ENCODE measurements at regions not wholly inside any gene's neighbourhood (a gene's known extent, or its start where the extent isn't known, plus 50 kb on each side); places are given as distances from the start of the nearest gene placed in this dataset.
"Not testable (repeated sequence)": the region's sequence is repeated elsewhere in the genome, so short reads cannot be mapped to it uniquely, and the experiment has no call there.

DNA sequence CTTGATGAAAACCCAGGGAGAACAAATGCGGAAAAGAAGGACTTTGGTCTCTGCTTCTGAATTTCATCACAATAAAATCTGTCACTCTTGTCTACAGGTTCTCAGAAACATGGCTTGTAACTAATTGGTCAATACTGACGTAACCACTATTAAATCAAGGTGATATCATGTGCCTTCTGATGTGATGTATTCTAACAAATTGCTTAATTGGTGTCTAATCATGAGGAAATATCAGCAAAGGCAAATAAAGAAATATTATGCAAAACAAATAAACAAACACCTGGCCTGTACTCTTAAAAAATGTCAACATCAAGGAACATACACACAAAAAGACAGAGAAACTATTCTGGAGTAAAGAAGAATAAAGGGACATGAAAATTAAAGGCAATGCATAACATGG, 1165.0 kb downstream of the NXPH1 start:
- Histone ChIP-seq H3K79me2 (ENCODE audit: low read length) (no peaks in the 10 kb centered on the region), H3K4me3 (ENCODE audit: low read length) (no peak overlapping the region), H3K9me2 (replicated peaks; ENCODE audit: insufficient read depth, low read length) (no peaks in the 10 kb centered on the region), H3K27ac (ENCODE audit: low read length) (no peak overlapping the region), H3K27me3 (ENCODE audit: low read length) (no peaks in the 10 kb centered on the region), H3K9ac (ENCODE audit: low read length) (no peak overlapping the region), H3K36me3 (ENCODE audit: insufficient read depth, low read length) (no peaks in the 10 kb centered on the region), H2AFZ (ENCODE audit: low read length) (no peak overlapping the region), H3K4me1 (ENCODE audit: low read length) (no peaks in the 10 kb centered on the region), H3K4me2 (ENCODE audit: low read depth, low read length, poor library complexity, severe bottlenecking) (no peak overlapping the region), H4K20me1 (ENCODE audit: insufficient read depth, low read depth, low read length) (no peaks in the 10 kb centered on the region), H3K9me3 (ENCODE audit: low read length) (0 out of 2 replicates have a peak, but pooled peaks cover 5% of the 10 kb centered on the region)
- DNase-seq = no peak

GRCh38 chr7:9600974-9601373, 1167.6 kb downstream of the NXPH1 start:
- Histone ChIP-seq H4K20me1 (ENCODE audit: insufficient read depth, low read depth, low read length) (no peaks in the 10 kb centered on the region), H3K9me3 (ENCODE audit: low read length) (0 out of 2 replicates have a peak, but pooled peaks cover 5% of the 10 kb centered on the region), H3K9me2 (replicated peaks; ENCODE audit: insufficient read depth, low read length) (no peaks in the 10 kb centered on the region), H3K36me3 (ENCODE audit: insufficient read depth, low read length) (no peaks in the 10 kb centered on the region), H3K9ac (ENCODE audit: low read length) (no peak overlapping the region), H3K4me2 (ENCODE audit: low read depth, low read length, poor library complexity, severe bottlenecking) (no peak overlapping the region), H2AFZ (ENCODE audit: low read length) (no peak overlapping the region), H3K4me1 (ENCODE audit: low read length) (no peaks in the 10 kb centered on the region), H3K27me3 (ENCODE audit: low read length) (no peaks in the 10 kb centered on the region), H3K4me3 (ENCODE audit: low read length) (no peak overlapping the region), H3K79me2 (ENCODE audit: low read length) (no peaks in the 10 kb centered on the region), H3K27ac (ENCODE audit: low read length) (no peak overlapping the region)
- DNase-seq = no peak

DNA sequence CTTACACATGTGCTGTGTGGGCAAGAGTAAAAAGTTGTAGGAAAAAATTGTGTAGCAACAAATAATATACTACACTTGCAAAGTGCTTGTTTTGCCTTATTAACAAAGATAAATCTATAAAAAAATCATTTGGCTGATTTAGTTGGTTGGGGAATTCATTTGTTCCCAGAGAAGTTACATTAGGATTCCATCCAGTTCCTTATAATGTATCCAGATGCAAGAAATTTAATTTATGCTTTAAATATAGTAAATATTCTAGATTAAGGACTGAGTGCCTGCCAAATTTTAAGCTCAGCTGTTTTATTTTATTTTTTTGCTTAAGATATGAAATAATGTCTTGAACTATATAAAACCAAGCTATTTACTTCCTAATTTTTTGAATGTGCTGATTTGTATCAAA, 1169.9 kb downstream of the NXPH1 start:
- H2AFZ ChIP-seq (ENCODE audit: low read length) = no peak overlapping the region
- no peaks in the 10 kb centered on the region for H3K36me3 ChIP-seq (ENCODE audit: insufficient read depth, low read length)
- no peak overlapping the region for H3K27ac ChIP-seq (ENCODE audit: low read length)
- H3K9me2 ChIP-seq (replicated peaks; ENCODE audit: insufficient read depth, low read length) = no peaks in the 10 kb centered on the region
- H3K9me3 ChIP-seq (ENCODE audit: low read length) = peaks cover 13% of the 10 kb centered on the region; the same call in 1 of the 2 replicates
- DNase-seq = no peak
- no peaks in the 10 kb centered on the region for H3K79me2 ChIP-seq (ENCODE audit: low read length)
- H3K4me3 ChIP-seq (ENCODE audit: low read length) = no peak overlapping the region
- H3K4me2 ChIP-seq (ENCODE audit: low read depth, low read length, poor library complexity, severe bottlenecking) = no peak overlapping the region
- no peaks in the 10 kb centered on the region for H4K20me1 ChIP-seq (ENCODE audit: insufficient read depth, low read depth, low read length)
- H3K4me1 ChIP-seq (ENCODE audit: low read length) = no peaks in the 10 kb centered on the region
- no peak overlapping the region for H3K9ac ChIP-seq (ENCODE audit: low read length)
- no peaks in the 10 kb centered on the region for H3K27me3 ChIP-seq (ENCODE audit: low read length)

- Histone ChIP-seq H3K4me2 (ENCODE audit: low read depth, low read length, poor library complexity, severe bottlenecking) (no peak overlapping the region), H3K4me3 (ENCODE audit: low read length) (no peak overlapping the region), H3K36me3 (ENCODE audit: insufficient read depth, low read length) (no peaks in the 10 kb centered on the region), H3K79me2 (ENCODE audit: low read length) (no peaks in the 10 kb centered on the region), H2AFZ (ENCODE audit: low read length) (no peak overlapping the region), H3K27ac (ENCODE audit: low read length) (no peak overlapping the region), H4K20me1 (ENCODE audit: insufficient read depth, low read depth, low read length) (no peaks in the 10 kb centered on the region), H3K4me1 (ENCODE audit: low read length) (no peaks in the 10 kb centered on the region), H3K9ac (ENCODE audit: low read length) (no peak overlapping the region), H3K9me3 (ENCODE audit: low read length) (peaks cover 19% of the 10 kb centered on the region), H3K27me3 (ENCODE audit: low read length) (no peaks in the 10 kb centered on the region), H3K9me2 (replicated peaks; ENCODE audit: insufficient read depth, low read length) (no peaks in the 10 kb centered on the region)
- DNase-seq = no peak
These were observed 1175.2 kb downstream of the NXPH1 start for GRCh38 chr7:9608560-9608959.

GRCh38 chr7:9620899-9621298, 1187.5 kb downstream of the NXPH1 start:
- H4K20me1 ChIP-seq (ENCODE audit: insufficient read depth, low read depth, low read length); H3K4me3 ChIP-seq (ENCODE audit: low read length); H3K9me2 ChIP-seq (replicated peaks; ENCODE audit: insufficient read depth, low read length); DNase-seq; H3K9me3 ChIP-seq (ENCODE audit: low read length); H3K4me2 ChIP-seq (ENCODE audit: low read depth, low read length, poor library complexity, severe bottlenecking); H3K27me3 ChIP-seq (ENCODE audit: low read length); H3K4me1 ChIP-seq (ENCODE audit: low read length); H2AFZ ChIP-seq (ENCODE audit: low read length); H3K36me3 ChIP-seq (ENCODE audit: insufficient read depth, low read length); H3K79me2 ChIP-seq (ENCODE audit: low read length); H3K9ac ChIP-seq (ENCODE audit: low read length); H3K27ac ChIP-seq (ENCODE audit: low read length): not testable (repeated sequence)

DNA sequence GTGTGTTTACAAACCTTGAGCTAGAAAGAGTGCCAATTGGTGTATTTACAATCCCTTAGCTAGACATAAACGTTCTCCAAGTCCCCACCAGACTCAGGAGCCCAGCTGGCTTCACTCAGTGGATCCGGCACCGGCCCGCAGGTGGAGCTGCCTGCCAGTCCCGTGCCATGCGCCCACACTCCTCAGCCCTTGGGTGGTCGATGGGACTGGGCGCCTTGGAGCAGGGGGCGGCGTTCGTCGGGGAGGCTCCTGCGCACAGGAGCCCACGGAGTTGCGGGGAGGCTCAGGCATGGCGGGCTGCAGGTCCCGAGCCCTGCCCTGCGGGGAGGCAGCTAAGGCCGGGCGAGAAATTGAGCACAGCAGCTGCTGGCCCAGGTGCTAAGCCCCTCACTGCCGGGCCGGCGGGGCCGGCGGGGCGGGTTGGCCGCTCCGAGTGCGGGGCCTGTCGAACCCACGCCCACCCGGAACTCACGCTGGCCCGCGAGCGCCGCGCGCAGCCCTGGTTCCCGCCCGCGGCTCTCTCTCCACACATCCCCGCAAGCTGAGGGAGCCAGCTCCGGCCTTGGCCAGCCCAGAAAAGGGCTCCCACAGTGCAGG, 1188.0 kb downstream of the NXPH1 start:
- H3K27me3 ChIP-seq (ENCODE audit: low read length); H3K27ac ChIP-seq (ENCODE audit: low read length); H4K20me1 ChIP-seq (ENCODE audit: insufficient read depth, low read depth, low read length); H3K9me2 ChIP-seq (replicated peaks; ENCODE audit: insufficient read depth, low read length); H3K4me1 ChIP-seq (ENCODE audit: low read length); H3K79me2 ChIP-seq (ENCODE audit: low read length); H3K4me3 ChIP-seq (ENCODE audit: low read length); H3K4me2 ChIP-seq (ENCODE audit: low read depth, low read length, poor library complexity, severe bottlenecking); H3K9me3 ChIP-seq (ENCODE audit: low read length); H3K9ac ChIP-seq (ENCODE audit: low read length); H2AFZ ChIP-seq (ENCODE audit: low read length); DNase-seq; H3K36me3 ChIP-seq (ENCODE audit: insufficient read depth, low read length): not testable (repeated sequence)

DNA sequence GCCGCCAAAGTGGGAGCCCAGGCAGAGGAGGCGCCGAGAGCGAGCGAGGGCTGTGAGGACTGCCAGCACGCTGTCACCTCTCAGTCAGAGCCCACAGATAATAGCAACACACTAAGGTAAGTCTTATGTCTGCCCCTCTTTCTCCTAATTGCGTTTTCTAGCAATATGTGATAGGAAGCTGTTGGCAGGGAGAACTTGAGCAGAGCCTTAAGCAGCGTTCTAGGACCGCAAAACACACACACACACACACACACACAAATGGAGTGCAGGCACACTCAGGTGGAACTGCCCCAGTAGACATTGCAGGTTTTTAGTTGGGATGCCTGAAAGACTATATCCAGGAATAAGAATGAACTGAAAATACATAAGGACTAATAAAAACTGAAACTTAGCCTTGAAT, 1188.5 kb downstream of the NXPH1 start:
- H3K4me3 ChIP-seq (ENCODE audit: low read length) = no peak overlapping the region
- no peak overlapping the region for H3K4me2 ChIP-seq (ENCODE audit: low read depth, low read length, poor library complexity, severe bottlenecking)
- no peaks in the 10 kb centered on the region for H3K9me2 ChIP-seq (replicated peaks; ENCODE audit: insufficient read depth, low read length)
- no peaks in the 10 kb centered on the region for H4K20me1 ChIP-seq (ENCODE audit: insufficient read depth, low read depth, low read length)
- H3K9me3 ChIP-seq (ENCODE audit: low read length) = peaks cover 5% of the 10 kb centered on the region; the same call in 1 of the 2 replicates
- H3K79me2 ChIP-seq (ENCODE audit: low read length) = no peaks in the 10 kb centered on the region
- no peaks in the 10 kb centered on the region for H3K27me3 ChIP-seq (ENCODE audit: low read length)
- no peak overlapping the region for H2AFZ ChIP-seq (ENCODE audit: low read length)
- no peaks in the 10 kb centered on the region for H3K36me3 ChIP-seq (ENCODE audit: insufficient read depth, low read length)
- no peak for DNase-seq
- H3K9ac ChIP-seq (ENCODE audit: low read length) = no peak overlapping the region
- no peak overlapping the region for H3K27ac ChIP-seq (ENCODE audit: low read length)
- H3K4me1 ChIP-seq (ENCODE audit: low read length) = no peaks in the 10 kb centered on the region

GRCh38 chr7:9625953-9626352, 1192.5 kb downstream of the NXPH1 start:
- Histone ChIP-seq H3K4me3 (ENCODE audit: low read length) (no peak overlapping the region), H2AFZ (ENCODE audit: low read length) (no peak overlapping the region), H3K79me2 (ENCODE audit: low read length) (no peaks in the 10 kb centered on the region), H4K20me1 (ENCODE audit: insufficient read depth, low read depth, low read length) (no peaks in the 10 kb centered on the region), H3K9me2 (replicated peaks; ENCODE audit: insufficient read depth, low read length) (no peaks in the 10 kb centered on the region), H3K9me3 (ENCODE audit: low read length) (peaks cover 2% of the 10 kb centered on the region; the same call in 1 of the 2 replicates), H3K27me3 (ENCODE audit: low read length) (no peaks in the 10 kb centered on the region), H3K36me3 (ENCODE audit: insufficient read depth, low read length) (no peaks in the 10 kb centered on the region), H3K27ac (ENCODE audit: low read length) (no peak overlapping the region), H3K9ac (ENCODE audit: low read length) (no peak overlapping the region), H3K4me2 (ENCODE audit: low read depth, low read length, poor library complexity, severe bottlenecking) (no peak overlapping the region), H3K4me1 (ENCODE audit: low read length) (no peaks in the 10 kb centered on the region)
- no peak for DNase-seq

DNA sequence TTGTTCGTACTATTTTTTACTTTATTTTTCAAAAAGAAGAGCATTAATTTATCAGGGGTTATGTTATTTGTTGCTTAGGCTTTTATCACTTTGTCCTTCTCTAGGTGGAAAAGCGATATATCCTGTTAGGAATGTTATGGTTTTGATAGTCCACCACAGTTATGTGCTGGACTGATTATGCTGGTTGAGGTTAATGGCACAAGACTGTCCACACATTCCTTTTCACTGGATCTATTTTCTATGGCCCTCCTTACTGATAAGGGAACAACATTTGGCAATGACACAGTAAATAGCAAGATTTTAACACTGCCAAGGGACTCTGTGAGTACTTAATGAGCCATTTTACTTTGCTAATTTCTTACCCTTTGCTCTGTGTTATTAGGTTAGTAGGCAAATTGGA, 1212.3 kb downstream of the NXPH1 start:
- H3K36me3 ChIP-seq (ENCODE audit: insufficient read depth, low read length) = no peaks in the 10 kb centered on the region
- H3K79me2 ChIP-seq (ENCODE audit: low read length) = no peaks in the 10 kb centered on the region
- DNase-seq = no peak
- no peaks in the 10 kb centered on the region for H3K9me2 ChIP-seq (replicated peaks; ENCODE audit: insufficient read depth, low read length)
- H3K27me3 ChIP-seq (ENCODE audit: low read length) = no peaks in the 10 kb centered on the region
- peaks cover 8% of the 10 kb centered on the region for H3K9me3 ChIP-seq (ENCODE audit: low read length)
- no peaks in the 10 kb centered on the region for H3K4me1 ChIP-seq (ENCODE audit: low read length)
- H3K27ac ChIP-seq (ENCODE audit: low read length) = no peak overlapping the region
- no peak overlapping the region for H3K9ac ChIP-seq (ENCODE audit: low read length)
- no peak overlapping the region for H3K4me3 ChIP-seq (ENCODE audit: low read length)
- no peaks in the 10 kb centered on the region for H4K20me1 ChIP-seq (ENCODE audit: insufficient read depth, low read depth, low read length)
- H2AFZ ChIP-seq (ENCODE audit: low read length) = no peak overlapping the region
- H3K4me2 ChIP-seq (ENCODE audit: low read depth, low read length, poor library complexity, severe bottlenecking) = no peak overlapping the region

Measured in Karpas-422 (cell line).